ENCODE measurements at regions not wholly inside any gene's neighbourhood (a gene's known extent, or its start where the extent isn't known, plus 50 kb on each side); places are given as distances from the start of the nearest gene placed in this dataset.
A peak's percentile ranks its signal among the peaks of the same experiment; 100 is the strongest.

- no peaks in the 10 kb centered on the region for H3K9me2 ChIP-seq (replicated peaks; ENCODE audit: control insufficient read depth, low read length)
- no peak overlapping the region for H3K4me3 ChIP-seq (ENCODE audit: low read length)
- no peaks in the 10 kb centered on the region for H3F3A ChIP-seq (ENCODE audit: control insufficient read depth, insufficient read depth)
- no peaks in the 10 kb centered on the region for H3K79me2 ChIP-seq (ENCODE audit: control insufficient read depth, low read length)
- H4K20me1 ChIP-seq (ENCODE audit: control insufficient read depth, insufficient read depth, low read depth, low read length), result no peaks in the 10 kb centered on the region
- no peak overlapping the region for H3K4me2 ChIP-seq (ENCODE audit: low read length)
- H3K4me1 ChIP-seq (ENCODE audit: control insufficient read depth, low read length), result peaks cover 15% of the 10 kb centered on the region
- H3K9me3 ChIP-seq (ENCODE audit: control insufficient read depth, insufficient read depth, low read length), result no peaks in the 10 kb centered on the region
- TF ChIP-seq, protein P1, sequence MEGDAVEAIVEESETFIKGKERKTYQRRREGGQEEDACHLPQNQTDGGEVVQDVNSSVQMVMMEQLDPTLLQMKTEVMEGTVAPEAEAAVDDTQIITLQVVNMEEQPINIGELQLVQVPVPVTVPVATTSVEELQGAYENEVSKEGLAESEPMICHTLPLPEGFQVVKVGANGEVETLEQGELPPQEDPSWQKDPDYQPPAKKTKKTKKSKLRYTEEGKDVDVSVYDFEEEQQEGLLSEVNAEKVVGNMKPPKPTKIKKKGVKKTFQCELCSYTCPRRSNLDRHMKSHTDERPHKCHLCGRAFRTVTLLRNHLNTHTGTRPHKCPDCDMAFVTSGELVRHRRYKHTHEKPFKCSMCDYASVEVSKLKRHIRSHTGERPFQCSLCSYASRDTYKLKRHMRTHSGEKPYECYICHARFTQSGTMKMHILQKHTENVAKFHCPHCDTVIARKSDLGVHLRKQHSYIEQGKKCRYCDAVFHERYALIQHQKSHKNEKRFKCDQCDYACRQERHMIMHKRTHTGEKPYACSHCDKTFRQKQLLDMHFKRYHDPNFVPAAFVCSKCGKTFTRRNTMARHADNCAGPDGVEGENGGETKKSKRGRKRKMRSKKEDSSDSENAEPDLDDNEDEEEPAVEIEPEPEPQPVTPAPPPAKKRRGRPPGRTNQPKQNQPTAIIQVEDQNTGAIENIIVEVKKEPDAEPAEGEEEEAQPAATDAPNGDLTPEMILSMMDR (IDR thresholded peaks at IDR 0.05; ENCODE audit: low read depth, low read length, poor library complexity, severe bottlenecking), result no peak
- no peak for TF ChIP-seq EZH2phosphoT487 (IDR thresholded peaks at IDR 0.05; ENCODE audit: borderline replicate concordance, low read length)
- H3K36me3 ChIP-seq (ENCODE audit: control insufficient read depth, low read length), result no peaks in the 10 kb centered on the region
- no peak overlapping the region for H3K27ac ChIP-seq (ENCODE audit: low read depth, low read length)
- no peaks in the 10 kb centered on the region for H3K27me3 ChIP-seq (ENCODE audit: control insufficient read depth, low read length)
These were observed 423.3 kb downstream of the TMEM135 start for GRCh38 chr11:87460842-87461637.

DNA sequence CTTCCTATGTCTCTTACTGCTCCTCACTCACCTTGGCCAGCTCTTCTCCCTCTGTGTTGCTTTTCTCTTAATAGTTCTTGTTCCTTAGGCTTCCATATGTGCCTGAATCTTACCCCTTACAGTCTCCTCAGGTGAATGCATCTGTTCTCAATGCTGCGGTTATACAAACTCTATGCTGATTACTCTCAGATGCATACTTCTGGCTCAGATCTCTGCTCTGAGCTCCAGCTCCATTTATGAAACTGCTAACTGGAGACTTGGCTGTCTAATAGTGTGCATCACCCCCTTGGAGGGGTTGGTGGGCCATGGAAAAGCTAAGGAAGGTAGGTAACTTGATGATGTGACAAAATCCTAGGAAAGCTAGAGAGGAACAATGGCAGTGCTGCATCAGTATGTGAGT is 422.5 kb downstream of the TMEM135 start:
- Histone ChIP-seq H3K4me2 (ENCODE audit: low read length) (no peak overlapping the region), H3K36me3 (ENCODE audit: control insufficient read depth, low read length) (no peaks in the 10 kb centered on the region), H4K20me1 (ENCODE audit: control insufficient read depth, insufficient read depth, low read depth, low read length) (no peaks in the 10 kb centered on the region), H3K9me2 (replicated peaks; ENCODE audit: control insufficient read depth, low read length) (no peaks in the 10 kb centered on the region), H3K4me3 (ENCODE audit: low read length) (no peak overlapping the region), H3K27ac (ENCODE audit: low read depth, low read length) (no peak overlapping the region), H3K27me3 (ENCODE audit: control insufficient read depth, low read length) (no peaks in the 10 kb centered on the region), H3K79me2 (ENCODE audit: control insufficient read depth, low read length) (no peaks in the 10 kb centered on the region), H3F3A (ENCODE audit: control insufficient read depth, insufficient read depth) (no peaks in the 10 kb centered on the region), H3K9me3 (ENCODE audit: control insufficient read depth, insufficient read depth, low read length) (no peaks in the 10 kb centered on the region), H3K4me1 (ENCODE audit: control insufficient read depth, low read length) (peaks cover 21% of the 10 kb centered on the region)
- TF ChIP-seq EZH2phosphoT487 (IDR thresholded peaks at IDR 0.05; ENCODE audit: borderline replicate concordance, low read length), result no peak
- TF ChIP-seq, protein P1 (IDR thresholded peaks at IDR 0.05; ENCODE audit: low read depth, low read length, poor library complexity, severe bottlenecking), result no peak

DNA sequence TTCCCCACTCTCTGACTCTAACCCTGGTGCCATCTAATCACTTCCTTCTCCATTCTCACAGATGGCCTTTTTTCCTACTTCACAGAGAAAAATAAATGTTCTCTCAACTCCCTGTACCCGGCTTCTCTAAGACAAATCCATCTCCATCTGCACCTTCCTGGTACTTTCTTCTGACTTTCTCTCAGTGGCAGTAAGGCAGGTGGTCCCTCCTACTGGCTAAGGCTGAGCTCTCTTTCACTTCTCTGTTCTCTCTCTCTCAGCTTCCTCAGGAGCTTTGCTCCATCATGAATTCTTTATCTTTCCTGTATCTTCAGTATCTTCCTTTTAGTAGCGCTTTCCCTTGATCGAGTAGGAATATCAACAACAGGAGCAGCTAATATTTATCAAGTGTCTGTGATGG is 421.6 kb downstream of the TMEM135 start:
- Histone ChIP-seq H3K27ac (ENCODE audit: low read depth, low read length) (no peak overlapping the region), H3K4me3 (ENCODE audit: low read length) (no peak overlapping the region), H4K20me1 (ENCODE audit: control insufficient read depth, insufficient read depth, low read depth, low read length) (no peaks in the 10 kb centered on the region), H3K36me3 (ENCODE audit: control insufficient read depth, low read length) (no peaks in the 10 kb centered on the region), H3K9me3 (ENCODE audit: control insufficient read depth, insufficient read depth, low read length) (no peaks in the 10 kb centered on the region), H3F3A (ENCODE audit: control insufficient read depth, insufficient read depth) (no peaks in the 10 kb centered on the region), H3K4me1 (ENCODE audit: control insufficient read depth, low read length) (peaks cover 30% of the 10 kb centered on the region), H3K79me2 (ENCODE audit: control insufficient read depth, low read length) (no peaks in the 10 kb centered on the region), H3K4me2 (ENCODE audit: low read length) (peak overlapping the region; percentile 4; the same call in 1 of the 2 replicates), H3K27me3 (ENCODE audit: control insufficient read depth, low read length) (no peaks in the 10 kb centered on the region), H3K9me2 (replicated peaks; ENCODE audit: control insufficient read depth, low read length) (no peaks in the 10 kb centered on the region)
- TF ChIP-seq, protein P1 (IDR thresholded peaks at IDR 0.05; ENCODE audit: low read depth, low read length, poor library complexity, severe bottlenecking), result no peak
- TF ChIP-seq EZH2phosphoT487 (IDR thresholded peaks at IDR 0.05; ENCODE audit: borderline replicate concordance, low read length), result no peak
